Limb (tissue), 2 donors: ENCODE measurements at regions not wholly inside any gene's neighbourhood (a gene's known extent, or its start where the extent isn't known, plus 50 kb on each side); places are given as distances from the start of the nearest gene placed in this dataset.
"Not testable (repeated sequence)": the region's sequence is repeated elsewhere in the genome, so short reads cannot be mapped to it uniquely, and the experiment has no call there.

ENCODE experiments used
- DNase-seq, 2 donors: peaks; one replicate each; pipeline ENCODE4 v3.0.0-alpha.2; 2016; ENCODE audit errors: extremely low spot score in 2 of 2

- DNase-seq: no peak
These were observed 503.7 kb downstream of the MATN1 start for GRCh38 chr1:30219675-30220074.

GRCh38 chr1:30218438-30218837 lies 504.9 kb downstream of the MATN1 start:
- DNase-seq: no peak

- DNase-seq: no peak
These were observed 506.8 kb downstream of the MATN1 start for GRCh38 chr1:30216602-30217001.

- no peak for DNase-seq
These were observed 509.4 kb downstream of the MATN1 start for GRCh38 chr1:30213936-30214335.

- not testable (repeated sequence) for DNase-seq
These were observed 515.4 kb downstream of the MATN1 start for GRCh38 chr1:30207962-30208361.

GRCh38 chr1:30206631-30207030 lies 516.8 kb downstream of the MATN1 start:
- not testable (repeated sequence) for DNase-seq

- not testable (repeated sequence) for DNase-seq
These were observed 518.5 kb downstream of the MATN1 start for GRCh38 chr1:30204916-30205315.

GRCh38 chr1:30201015-30201414 lies 522.4 kb downstream of the MATN1 start:
- DNase-seq: no peak

- no peak for DNase-seq
These were observed 523.2 kb downstream of the MATN1 start for GRCh38 chr1:30200161-30200560.

- no peak for DNase-seq
These were observed 523.8 kb downstream of the MATN1 start for GRCh38 chr1:30199563-30199962.

GRCh38 chr1:30198795-30199403 lies 524.5 kb downstream of the MATN1 start:
- no peak for DNase-seq

- no peak for DNase-seq
These were observed 525.0 kb downstream of the MATN1 start for GRCh38 chr1:30198451-30198760.

GRCh38 chr1:30197639-30198450 lies 525.5 kb downstream of the MATN1 start:
- DNase-seq: no peak

GRCh38 chr1:30196872-30197638 lies 526.3 kb downstream of the MATN1 start:
- no peak for DNase-seq

- no peak for DNase-seq
These were observed 526.9 kb downstream of the MATN1 start for GRCh38 chr1:30196457-30196856.

GRCh38 chr1:30195424-30196134 lies 527.8 kb downstream of the MATN1 start:
- DNase-seq: no peak

GRCh38 chr1:30194741-30195423 lies 528.5 kb downstream of the MATN1 start:
- DNase-seq: peak in 1 of 2 donors; percentile 2

GRCh38 chr1:30194046-30194619 lies 529.3 kb downstream of the MATN1 start:
- no peak for DNase-seq

- no peak for DNase-seq
These were observed 530.3 kb downstream of the MATN1 start for GRCh38 chr1:30192969-30193630.

- peak in 1 of 2 donors; percentile 29 for DNase-seq
These were observed 532.2 kb downstream of the MATN1 start for GRCh38 chr1:30191154-30191702.
